Tibial nerve (tissue), 4 donors: ENCODE measurements at regions not wholly inside any gene's neighbourhood (a gene's known extent, or its start where the extent isn't known, plus 50 kb on each side); places are given as distances from the start of the nearest gene placed in this dataset.

Experiments
- CTCF ChIP-seq, 5 experiments: fragments of 200-600 bp in 3 of 5; fragments of 450-650 bp in 2 of 5; sonication (generic) in 3 of 5; IDR thresholded peaks; one replicate each; pipeline ENCODE4 v1.5.1; 2016 to 2019; ENCODE audit warnings: antibody characterized with exemption in 5 of 5, mild to moderate bottlenecking in 3 of 5, moderate library complexity in 2 of 5
- EP300 ChIP-seq, 2 donors: sonication (generic); formaldehyde crosslinking; IDR thresholded peaks; one replicate each; pipeline ENCODE4 v1.6.1; 2017; ENCODE audit warnings: antibody characterized with exemption in 2 of 2, mild to moderate bottlenecking in 1 of 2
- POLR2A ChIP-seq, 2 donors: fragments of 450-650 bp; IDR thresholded peaks; one replicate each; pipeline ENCODE4 v1.6.1; 2017; ENCODE audit warnings: antibody characterized with exemption in 2 of 2, mild to moderate bottlenecking in 2 of 2, moderate library complexity in 2 of 2

GRCh38 chr5:84605241-84605640 lies 220.6 kb upstream of the EDIL3 start:
- TF ChIP-seq CTCF (IDR thresholded peaks at IDR 0.05) (no peak), EP300 (IDR thresholded peaks at IDR 0.05) (no peak), POLR2A (IDR thresholded peaks at IDR 0.05) (no peak)
